K562 (cell line): ENCODE measurements at regions not wholly inside any gene's neighbourhood (a gene's known extent, or its start where the extent isn't known, plus 50 kb on each side); places are given as distances from the start of the nearest gene placed in this dataset.

ENCODE experiments used
- ATAC-seq: fragments of 200-7000 bp; cut with Tn5 transposase; 3 replicates; pipeline ENCODE4 v1.9.1; 2020; ENCODE audit warnings: moderate library complexity
- BruUV-seq: library from RNA; stranded (reverse); fragments of 400-500 nt; replicated peaks from 2 replicates; lab custom pipeline; 2021; lab: Mats Ljungman, UMichigan
- CTCF ChIA-PET: fragments of 300-600 bp; formaldehyde crosslinking; extraction: SDS; loops from one replicate; lab custom pipeline; 2021; ENCODE audit warnings: low intra/inter-chr PET ratio; lab: Yijun Ruan, JAX
- POLR2A ChIA-PET: fragments of 300-600, 350-650 bp; sonication (Branson Sonifier 250); formaldehyde crosslinking; extraction: SDS; loops from one replicate; lab custom pipeline; 2021; ENCODE audit warnings: antibody characterized with exemption, inconsistent platforms; lab: Yijun Ruan, JAX
- DNase-seq, 4 experiments: peaks; one replicate each; pipeline versions ENCODE4 v3.0.0 to v3.0.0-alpha.2; 2011 to 2018; ENCODE audit warnings: low spot score in 3 of 4, mixed read lengths in 3 of 4; ENCODE audit errors: extremely low read depth in 1 of 4
- FAIRE-seq: peaks from 2 replicates; lab custom pipeline; 2011; peaks lifted over from hg19 to GRCh38; lab: Jason Lieb, UNC
- H2AFZ ChIP-seq: 2 replicates; pipeline ENCODE4 v1.6.0; 2011; ENCODE audit warnings: low read depth, low read length, control low read depth, inconsistent platforms
- H3K27ac ChIP-seq: fragments of 200-600 bp; 3 replicates; pipeline ENCODE4 v1.8.0; 2011; ENCODE audit warnings: low read depth, mild to moderate bottlenecking, control low read depth, inconsistent platforms, low read length, moderate library complexity, mixed read lengths; ENCODE audit errors: extremely low read depth
- H3K27me3 ChIP-seq, 2 experiments: fragments of 300-600 bp in 1 of 2; 2 replicates in 1 of 2; 3 replicates in 1 of 2; pipeline versions ENCODE4 v1.6.0 to v1.8.0; 2011; ENCODE audit warnings: inconsistent platforms in 2 of 2, low read length in 2 of 2, mild to moderate bottlenecking in 1 of 2, mixed read lengths in 1 of 2, moderate library complexity in 1 of 2; ENCODE audit not compliant: control insufficient read depth in 2 of 2, insufficient read depth in 2 of 2
- H3K36me3 ChIP-seq: fragments of 300-600 bp; 3 replicates; pipeline ENCODE4 v1.8.0; 2011; ENCODE audit warnings: mild to moderate bottlenecking, low read length, inconsistent platforms; ENCODE audit not compliant: control insufficient read depth, insufficient read depth
- H3K4me1 ChIP-seq, 2 experiments: fragments of 200-600 bp in 1 of 2; replicated peaks in 1 of 2; 2 replicates in 1 of 2; 3 replicates in 1 of 2; pipeline versions ENCODE4 v1.5.1 to v1.8.0; 2011; ENCODE audit warnings: inconsistent platforms in 2 of 2, low read length in 2 of 2, mild to moderate bottlenecking in 1 of 2, mixed read lengths in 1 of 2, moderate library complexity in 1 of 2; ENCODE audit not compliant: control insufficient read depth in 2 of 2, insufficient read depth in 2 of 2
- H3K4me2 ChIP-seq: 2 replicates; pipeline ENCODE4 v1.6.1; 2011; ENCODE audit warnings: low read length, control low read depth, inconsistent platforms, mixed read lengths; ENCODE audit not compliant: insufficient read depth
- H3K4me3 ChIP-seq: fragments of 200-600 bp; sonication (generic), shearing (Covaris generic); 2 replicates; pipeline ENCODE4 v1.5.1; 2016; ENCODE audit warnings: control low read depth, inconsistent platforms
- H3K79me2 ChIP-seq: fragments of 200-600 bp; 3 replicates; pipeline ENCODE4 v1.8.0; 2011; ENCODE audit warnings: low read length, inconsistent platforms; ENCODE audit not compliant: control insufficient read depth, insufficient read depth
- H3K9ac ChIP-seq, 2 experiments: 2 replicates each; pipeline versions ENCODE4 v1.6.0 to v1.6.1; 2011; ENCODE audit warnings: low read depth in 2 of 2, low read length in 2 of 2, control low read depth in 1 of 2, inconsistent platforms in 1 of 2, mild to moderate bottlenecking in 1 of 2, mixed read lengths in 1 of 2; ENCODE audit not compliant: insufficient read depth in 1 of 2
- H3K9me1 ChIP-seq: one replicate; pipeline ENCODE4 v1.6.0; 2011; ENCODE audit warnings: inconsistent platforms, mild to moderate bottlenecking, low read length, moderate library complexity; ENCODE audit not compliant: control insufficient read depth, insufficient read depth
- H3K9me3 ChIP-seq: replicated peaks from 2 replicates; pipeline ENCODE4 v1.5.1; 2011; ENCODE audit warnings: low read depth, low read length, inconsistent platforms; ENCODE audit not compliant: control insufficient read depth, insufficient read depth
- H4K20me1 ChIP-seq: replicated peaks from 2 replicates; pipeline ENCODE4 v1.6.1; 2011; ENCODE audit warnings: low read length, inconsistent platforms, mixed read lengths; ENCODE audit not compliant: control insufficient read depth, insufficient read depth
- ETV6 ChIP-seq, 3 experiments: fragments of 150-350 bp in 1 of 3; sonication (generic) in 1 of 3; formaldehyde crosslinking in 1 of 3; IDR thresholded peaks; 2 replicates each; pipeline versions ENCODE4 v1.6.1 to v1.8.0; 2014 to 2022; ENCODE audit warnings: borderline replicate concordance in 2 of 3, low read depth in 2 of 3, antibody characterized with exemption in 1 of 3, low read length in 1 of 3, mild to moderate bottlenecking in 1 of 3, missing genetic modification reagents in 1 of 3
- IRF2 ChIP-seq: sonication (generic); formaldehyde crosslinking; IDR thresholded peaks from 2 replicates; pipeline ENCODE4 v1.8.1; 2022; ENCODE audit warnings: mild to moderate bottlenecking, missing genetic modification reagents
- SRSF1 ChIP-seq: fragments of 200-400 bp; formaldehyde crosslinking; IDR thresholded peaks from 2 replicates; pipeline ENCODE4 v1.6.1; 2017; ENCODE audit warnings: mild to moderate bottlenecking, low read depth, low read length, moderate library complexity
- TAL1 ChIP-seq: fragments of 450-650 bp; IDR thresholded peaks from 2 replicates; pipeline ENCODE4 v1.6.1; 2016; ENCODE audit warnings: mild to moderate bottlenecking
- THRA ChIP-seq: fragments of 450-650 bp; IDR thresholded peaks from 2 replicates; pipeline ENCODE4 v1.6.1; 2017; ENCODE audit warnings: mild to moderate bottlenecking, moderate library complexity
- TRIM24 ChIP-seq, 2 experiments: fragments of 450-650 bp; IDR thresholded peaks; 2 replicates each; pipeline ENCODE4 v1.6.1; 2016
- XRCC4 ChIP-seq: IDR thresholded peaks from one replicate; pipeline ENCODE4 v1.6.1; 2011; ENCODE audit not compliant: insufficient read depth, insufficient read length; ENCODE audit errors: extremely low read depth
- ZNF699 ChIP-seq: fragments of 250-450 bp; sonication (Bioruptor Pico); IDR thresholded peaks from 2 replicates; pipeline ENCODE4 v1.8.0; 2021; ENCODE audit warnings: mild to moderate bottlenecking, moderate library complexity; ENCODE audit not compliant: insufficient replicate concordance
- WGBS: fragments of 100-300 bp; shearing (Covaris generic); methylation state at CpG from one replicate; pipeline ENCODE4 v1.1.6; 2016; ENCODE audit warnings: low coverage, mixed read lengths; ENCODE audit not compliant: insufficient coverage; ENCODE audit errors: missing lambda C conversion rate; 5-methylcytosine and 5-hydroxymethylcytosine counted together
- in situ Hi-C: fragments of 300-500 bp; cut with MboI; formaldehyde crosslinking; loops from 4 replicates; pipeline ENCODE4 v1.15.0; 2018; ENCODE audit warnings: inconsistent platforms, mixed read lengths
- intact Hi-C: fragments of 100-400 bp; cut with micrococcal nuclease; formaldehyde crosslinking; loops from 2 replicates; pipeline ENCODE4 v1.14.2; 2022
- TF ChIP-seq, protein P1 (sequence below): fragments of 250-450 bp; sonication (Bioruptor Pico); IDR thresholded peaks from 2 replicates; pipeline ENCODE4 v1.9.0; 2021; ENCODE audit warnings: mild to moderate bottlenecking, inconsistent platforms
- TF ChIP-seq, protein P2 (sequence below): IDR thresholded peaks from 3 replicates; pipeline ENCODE4 v1.6.1; 2011; ENCODE audit warnings: borderline replicate concordance, mild to moderate bottlenecking, moderate library complexity; ENCODE audit not compliant: insufficient read length; ENCODE audit errors: extremely low read depth

DNA sequence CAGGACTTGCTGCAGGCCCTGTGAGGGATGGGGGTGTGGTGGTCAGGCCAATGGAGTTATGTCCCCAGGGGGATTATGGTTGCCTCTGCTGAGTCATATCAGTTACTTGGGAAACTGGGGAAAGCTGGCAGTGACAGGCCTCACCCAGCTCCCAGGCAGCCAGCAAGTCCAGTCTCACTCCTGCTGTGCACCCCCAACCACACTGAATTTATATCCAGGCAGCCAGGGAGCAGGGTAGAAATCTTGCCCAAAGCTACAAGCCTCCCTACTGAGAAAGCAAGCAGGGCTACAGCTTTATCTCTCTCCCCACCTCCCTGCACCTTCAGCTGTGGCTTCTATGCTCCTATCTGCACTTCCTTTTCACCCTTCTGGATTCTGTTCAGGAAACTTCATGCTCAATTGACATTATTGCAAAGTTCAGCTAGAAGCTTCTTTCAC is 2076.0 kb upstream of the CDH9 start (continued):
- TF ChIP-seq, protein P1, sequence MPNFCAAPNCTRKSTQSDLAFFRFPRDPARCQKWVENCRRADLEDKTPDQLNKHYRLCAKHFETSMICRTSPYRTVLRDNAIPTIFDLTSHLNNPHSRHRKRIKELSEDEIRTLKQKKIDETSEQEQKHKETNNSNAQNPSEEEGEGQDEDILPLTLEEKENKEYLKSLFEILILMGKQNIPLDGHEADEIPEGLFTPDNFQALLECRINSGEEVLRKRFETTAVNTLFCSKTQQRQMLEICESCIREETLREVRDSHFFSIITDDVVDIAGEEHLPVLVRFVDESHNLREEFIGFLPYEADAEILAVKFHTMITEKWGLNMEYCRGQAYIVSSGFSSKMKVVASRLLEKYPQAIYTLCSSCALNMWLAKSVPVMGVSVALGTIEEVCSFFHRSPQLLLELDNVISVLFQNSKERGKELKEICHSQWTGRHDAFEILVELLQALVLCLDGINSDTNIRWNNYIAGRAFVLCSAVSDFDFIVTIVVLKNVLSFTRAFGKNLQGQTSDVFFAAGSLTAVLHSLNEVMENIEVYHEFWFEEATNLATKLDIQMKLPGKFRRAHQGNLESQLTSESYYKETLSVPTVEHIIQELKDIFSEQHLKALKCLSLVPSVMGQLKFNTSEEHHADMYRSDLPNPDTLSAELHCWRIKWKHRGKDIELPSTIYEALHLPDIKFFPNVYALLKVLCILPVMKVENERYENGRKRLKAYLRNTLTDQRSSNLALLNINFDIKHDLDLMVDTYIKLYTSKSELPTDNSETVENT = no peak
- TF ChIP-seq, protein P2, sequence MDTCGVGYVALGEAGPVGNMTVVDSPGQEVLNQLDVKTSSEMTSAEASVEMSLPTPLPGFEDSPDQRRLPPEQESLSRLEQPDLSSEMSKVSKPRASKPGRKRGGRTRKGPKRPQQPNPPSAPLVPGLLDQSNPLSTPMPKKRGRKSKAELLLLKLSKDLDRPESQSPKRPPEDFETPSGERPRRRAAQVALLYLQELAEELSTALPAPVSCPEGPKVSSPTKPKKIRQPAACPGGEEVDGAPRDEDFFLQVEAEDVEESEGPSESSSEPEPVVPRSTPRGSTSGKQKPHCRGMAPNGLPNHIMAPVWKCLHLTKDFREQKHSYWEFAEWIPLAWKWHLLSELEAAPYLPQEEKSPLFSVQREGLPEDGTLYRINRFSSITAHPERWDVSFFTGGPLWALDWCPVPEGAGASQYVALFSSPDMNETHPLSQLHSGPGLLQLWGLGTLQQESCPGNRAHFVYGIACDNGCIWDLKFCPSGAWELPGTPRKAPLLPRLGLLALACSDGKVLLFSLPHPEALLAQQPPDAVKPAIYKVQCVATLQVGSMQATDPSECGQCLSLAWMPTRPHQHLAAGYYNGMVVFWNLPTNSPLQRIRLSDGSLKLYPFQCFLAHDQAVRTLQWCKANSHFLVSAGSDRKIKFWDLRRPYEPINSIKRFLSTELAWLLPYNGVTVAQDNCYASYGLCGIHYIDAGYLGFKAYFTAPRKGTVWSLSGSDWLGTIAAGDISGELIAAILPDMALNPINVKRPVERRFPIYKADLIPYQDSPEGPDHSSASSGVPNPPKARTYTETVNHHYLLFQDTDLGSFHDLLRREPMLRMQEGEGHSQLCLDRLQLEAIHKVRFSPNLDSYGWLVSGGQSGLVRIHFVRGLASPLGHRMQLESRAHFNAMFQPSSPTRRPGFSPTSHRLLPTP = no peak
- TF ChIP-seq TRIM24 (IDR thresholded peaks at IDR 0.05) = 0 out of 4 replicates have a peak, but pooled peaks of 1 of the 2 experiments have one; percentile 16

- no peaks in the 10 kb centered on the region for H3K27me3 ChIP-seq
- in situ Hi-C loops = no loop called here
- H3K9me1 ChIP-seq = no peaks in the 10 kb centered on the region
- no peaks in the 10 kb centered on the region for H3K79me2 ChIP-seq
- H3K9ac ChIP-seq = no peak overlapping the region
- no peaks in the 10 kb centered on the region for H3K9me3 ChIP-seq
- no peak overlapping the region for H3K4me2 ChIP-seq
- no peak overlapping the region for H3K4me3 ChIP-seq
- DNase-seq (no peak), FAIRE-seq (no peak), ATAC-seq (no peak)
- CTCF ChIA-PET = no interaction called here
- no TSS peak for BruUV-seq
- H3K27ac ChIP-seq = no peak overlapping the region; the same call in 2 of the 3 replicates
- no peaks in the 10 kb centered on the region; a peak in 2 of 5 replicates for H3K4me1 ChIP-seq
- WGBS = 69% methylated on average over 2 of the region's 2 CpGs
- H3K36me3 ChIP-seq = no peaks in the 10 kb centered on the region
- POLR2A ChIA-PET = no interaction called here
- no peaks in the 10 kb centered on the region for H4K20me1 ChIP-seq
- H2AFZ ChIP-seq = no peak overlapping the region
- intact Hi-C loops = no loop called here
- TF ChIP-seq SRSF1 (no peak), TAL1 (no peak), ETV6 (IDR thresholded peaks at IDR 0.05; ENCODE audit: borderline replicate concordance in 1 of 2, low read depth in 2 of 2, low read length in 1 of 2) (no peak), ETV6 (CRISPR knock-in tag; IDR thresholded peaks at IDR 0.05; ENCODE audit: borderline replicate concordance) (no peak), IRF2 (no peak), THRA (no peak), XRCC4 (no peak), ZNF699 (no peak)
- TF ChIP-seq, protein P1 = no peak
Observed at GRCh38 chr5:29113516-29113915, 2075.1 kb upstream of the CDH9 start.
